Sigmoid colon (tissue), 3 donors: ENCODE measurements at regions not wholly inside any gene's neighbourhood (a gene's known extent, or its start where the extent isn't known, plus 50 kb on each side); places are given as distances from the start of the nearest gene placed in this dataset.

Experiments
- POLR2A ChIP-seq, 2 donors: fragments of 450-650 bp; IDR thresholded peaks; one replicate each; pipeline ENCODE4 v1.6.1; 2016; ENCODE audit warnings: antibody characterized with exemption in 2 of 2, mild to moderate bottlenecking in 2 of 2, moderate library complexity in 2 of 2
- TF ChIP-seq, protein P1 (sequence below), 4 experiments: fragments of 450-650 bp in 3 of 4; fragments of 200-600 bp in 1 of 4; IDR thresholded peaks; one replicate each; pipeline ENCODE4 v1.5.1; 2016 to 2019; ENCODE audit warnings: antibody characterized with exemption in 4 of 4, mild to moderate bottlenecking in 3 of 4, moderate library complexity in 2 of 4

DNA sequence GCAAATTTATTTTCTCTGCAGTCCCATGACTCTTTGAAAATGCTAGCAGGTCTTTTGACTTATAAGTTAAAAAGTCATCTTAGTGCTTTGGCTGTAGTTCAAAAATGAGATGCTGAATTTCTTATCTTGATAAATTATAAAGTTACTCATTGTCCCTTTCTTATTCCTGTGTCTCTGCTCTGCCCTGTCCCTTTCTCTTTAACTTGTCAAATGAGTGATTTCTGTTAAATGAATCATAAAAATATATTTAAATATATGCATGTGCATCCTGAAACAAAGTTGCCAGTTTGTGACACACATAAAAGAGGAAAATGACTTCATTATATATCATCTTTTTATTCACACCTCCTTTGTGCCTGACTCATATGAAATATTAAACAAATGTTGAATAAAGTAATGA, 1097.3 kb upstream of the EPHA6 start:
- no peak for TF ChIP-seq POLR2A (IDR thresholded peaks at IDR 0.05)
- TF ChIP-seq, protein P1, sequence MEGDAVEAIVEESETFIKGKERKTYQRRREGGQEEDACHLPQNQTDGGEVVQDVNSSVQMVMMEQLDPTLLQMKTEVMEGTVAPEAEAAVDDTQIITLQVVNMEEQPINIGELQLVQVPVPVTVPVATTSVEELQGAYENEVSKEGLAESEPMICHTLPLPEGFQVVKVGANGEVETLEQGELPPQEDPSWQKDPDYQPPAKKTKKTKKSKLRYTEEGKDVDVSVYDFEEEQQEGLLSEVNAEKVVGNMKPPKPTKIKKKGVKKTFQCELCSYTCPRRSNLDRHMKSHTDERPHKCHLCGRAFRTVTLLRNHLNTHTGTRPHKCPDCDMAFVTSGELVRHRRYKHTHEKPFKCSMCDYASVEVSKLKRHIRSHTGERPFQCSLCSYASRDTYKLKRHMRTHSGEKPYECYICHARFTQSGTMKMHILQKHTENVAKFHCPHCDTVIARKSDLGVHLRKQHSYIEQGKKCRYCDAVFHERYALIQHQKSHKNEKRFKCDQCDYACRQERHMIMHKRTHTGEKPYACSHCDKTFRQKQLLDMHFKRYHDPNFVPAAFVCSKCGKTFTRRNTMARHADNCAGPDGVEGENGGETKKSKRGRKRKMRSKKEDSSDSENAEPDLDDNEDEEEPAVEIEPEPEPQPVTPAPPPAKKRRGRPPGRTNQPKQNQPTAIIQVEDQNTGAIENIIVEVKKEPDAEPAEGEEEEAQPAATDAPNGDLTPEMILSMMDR (IDR thresholded peaks at IDR 0.05), result no peak
